A673 (cell line): ENCODE measurements at regions not wholly inside any gene's neighbourhood (a gene's known extent, or its start where the extent isn't known, plus 50 kb on each side); places are given as distances from the start of the nearest gene placed in this dataset.

ENCODE experiments used
- EZH2 ChIP-seq: fragments of 200-600 bp; sonication (generic); IDR thresholded peaks from 2 replicates; pipeline ENCODE4 v1.6.1; 2017; ENCODE audit warnings: borderline replicate concordance, low read depth, mild to moderate bottlenecking, mixed read lengths, antibody characterized with exemption, low read length; ENCODE audit not compliant: poor library complexity, severe bottlenecking
- TF ChIP-seq, protein P1 (sequence below): fragments of 300-800, 200-600 bp; sonication (generic); conservative IDR thresholded peaks from 2 replicates; pipeline ENCODE4 v1.5.1; 2017; ENCODE audit warnings: low read depth, mild to moderate bottlenecking, antibody characterized with exemption, low read length, moderate library complexity, mixed read lengths

DNA sequence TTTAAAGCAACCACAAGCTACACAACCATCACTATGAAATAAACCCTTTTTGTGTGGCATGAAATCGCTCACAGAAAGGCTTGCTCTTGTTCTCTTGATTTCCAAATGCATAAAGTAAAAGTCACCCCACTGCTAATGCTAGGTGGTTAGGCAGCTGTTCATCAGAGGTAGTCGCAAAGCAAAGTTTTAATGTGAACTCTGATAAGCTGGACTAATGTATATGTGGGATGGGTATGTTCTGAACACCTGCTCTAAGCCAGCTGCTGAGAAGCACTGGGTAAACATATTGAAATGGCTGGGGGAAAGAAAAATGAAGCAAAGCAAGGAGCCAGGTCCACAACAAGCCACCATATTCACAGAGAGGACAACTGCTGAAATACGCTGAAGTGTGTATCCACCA is 142.3 kb downstream of the KLF12 start:
- no peak for TF ChIP-seq EZH2
- TF ChIP-seq, protein P1, sequence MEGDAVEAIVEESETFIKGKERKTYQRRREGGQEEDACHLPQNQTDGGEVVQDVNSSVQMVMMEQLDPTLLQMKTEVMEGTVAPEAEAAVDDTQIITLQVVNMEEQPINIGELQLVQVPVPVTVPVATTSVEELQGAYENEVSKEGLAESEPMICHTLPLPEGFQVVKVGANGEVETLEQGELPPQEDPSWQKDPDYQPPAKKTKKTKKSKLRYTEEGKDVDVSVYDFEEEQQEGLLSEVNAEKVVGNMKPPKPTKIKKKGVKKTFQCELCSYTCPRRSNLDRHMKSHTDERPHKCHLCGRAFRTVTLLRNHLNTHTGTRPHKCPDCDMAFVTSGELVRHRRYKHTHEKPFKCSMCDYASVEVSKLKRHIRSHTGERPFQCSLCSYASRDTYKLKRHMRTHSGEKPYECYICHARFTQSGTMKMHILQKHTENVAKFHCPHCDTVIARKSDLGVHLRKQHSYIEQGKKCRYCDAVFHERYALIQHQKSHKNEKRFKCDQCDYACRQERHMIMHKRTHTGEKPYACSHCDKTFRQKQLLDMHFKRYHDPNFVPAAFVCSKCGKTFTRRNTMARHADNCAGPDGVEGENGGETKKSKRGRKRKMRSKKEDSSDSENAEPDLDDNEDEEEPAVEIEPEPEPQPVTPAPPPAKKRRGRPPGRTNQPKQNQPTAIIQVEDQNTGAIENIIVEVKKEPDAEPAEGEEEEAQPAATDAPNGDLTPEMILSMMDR = no peak
